Epithelial cell of proximal tubule (primary cell): ENCODE measurements at regions not wholly inside any gene's neighbourhood (a gene's known extent, or its start where the extent isn't known, plus 50 kb on each side); places are given as distances from the start of the nearest gene placed in this dataset.

ENCODE experiments used
- DNase-seq: peaks from one replicate; pipeline ENCODE4 v3.0.0-alpha.2; 2011; ENCODE audit warnings: low read depth
- H3K4me3 ChIP-seq: 2 replicates; pipeline ENCODE4 v1.5.1; 2011; ENCODE audit warnings: low read depth, mild to moderate bottlenecking, low read length
- CTCF ChIP-seq: conservative IDR thresholded peaks from 2 replicates; pipeline ENCODE4 v1.5.1; 2012; ENCODE audit warnings: low read depth, mild to moderate bottlenecking, low read length

DNA sequence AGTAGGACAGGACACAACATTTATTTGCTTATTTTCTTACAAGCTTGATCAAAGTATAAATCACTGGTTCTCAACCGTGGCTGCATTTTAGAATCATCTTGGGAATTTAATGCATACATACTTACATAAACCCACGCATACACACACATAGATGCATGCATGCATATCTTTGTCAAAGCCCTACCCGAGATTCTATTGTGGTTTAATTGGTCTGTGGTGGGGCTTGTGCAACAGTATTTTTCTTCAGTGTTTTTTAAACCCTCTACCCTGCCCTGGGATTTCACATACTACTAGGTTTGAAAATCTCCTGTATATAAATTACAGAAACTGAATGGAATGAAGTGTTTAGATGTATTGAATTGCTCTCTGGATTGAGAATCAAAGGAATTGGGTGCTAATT lies 1166.2 kb downstream of the MAT2B start:
- no peak overlapping the region for H3K4me3 ChIP-seq
- DNase-seq, result no peak
- TF ChIP-seq CTCF, result no peak

DNA sequence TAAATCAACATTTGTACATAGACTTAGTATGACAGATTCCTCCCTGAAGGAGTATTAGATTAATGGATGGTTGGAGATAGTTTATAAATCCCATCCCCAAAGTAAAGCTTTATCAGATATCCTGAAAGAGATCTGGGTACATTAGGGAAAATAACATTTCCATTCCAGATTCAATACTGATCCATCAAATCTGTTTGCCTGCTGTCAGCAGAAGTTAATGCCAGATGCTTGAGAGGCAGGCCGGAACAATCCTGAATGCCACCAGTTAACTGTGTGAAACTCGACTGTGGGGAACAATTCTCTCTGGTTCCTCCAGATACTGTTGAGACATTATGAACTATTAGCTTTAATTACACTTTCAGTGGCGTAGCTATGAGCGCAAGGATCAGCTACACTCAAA lies 1166.8 kb downstream of the MAT2B start:
- no peak for TF ChIP-seq CTCF
- H3K4me3 ChIP-seq, result no peak overlapping the region
- DNase-seq, result no peak

- TF ChIP-seq CTCF, result no peak
- no peak for DNase-seq
- H3K4me3 ChIP-seq, result no peak overlapping the region
Measured at GRCh38 chr5:164672931-164673694, 1167.7 kb downstream of the MAT2B start.

DNA sequence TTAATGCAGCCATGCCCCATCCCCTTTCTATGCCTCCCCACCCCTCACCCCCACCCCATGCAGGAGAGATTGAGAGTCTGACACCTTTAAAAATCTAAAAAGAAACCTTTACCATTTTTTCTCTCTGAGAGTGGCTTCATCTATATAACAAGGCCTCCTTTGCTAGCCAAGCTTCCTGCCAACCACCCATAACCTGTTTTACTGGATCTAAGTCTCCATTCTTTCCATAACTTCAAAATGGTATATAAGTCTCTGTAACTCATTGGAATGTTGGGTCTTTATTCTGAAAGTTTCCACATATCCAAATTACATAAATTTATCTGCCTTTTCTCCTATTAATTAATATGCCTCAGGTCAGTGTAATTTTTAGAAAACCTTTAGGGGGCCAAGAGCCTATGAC lies 1174.0 kb downstream of the MAT2B start:
- no peak for DNase-seq
- TF ChIP-seq CTCF, result no peak
- no peak overlapping the region for H3K4me3 ChIP-seq

- no peak overlapping the region for H3K4me3 ChIP-seq
- no peak for DNase-seq
- no peak for TF ChIP-seq CTCF
Measured at GRCh38 chr5:164680216-164680615, 1174.8 kb downstream of the MAT2B start.

- no peak for TF ChIP-seq CTCF
- no peak overlapping the region for H3K4me3 ChIP-seq
- DNase-seq, result no peak
Measured at GRCh38 chr5:164680812-164681520, 1175.5 kb downstream of the MAT2B start.
